WI38 (cell line): ENCODE measurements at regions not wholly inside any gene's neighbourhood (a gene's known extent, or its start where the extent isn't known, plus 50 kb on each side); places are given as distances from the start of the nearest gene placed in this dataset.

Experiments used
- H3K4me3 ChIP-seq: 2 replicates; pipeline ENCODE4 v1.5.1; 2011; ENCODE audit warnings: low read depth, mild to moderate bottlenecking, control low read depth, low read length
- CTCF ChIP-seq: IDR thresholded peaks from 2 replicates; pipeline ENCODE4 v1.5.1; 2012; ENCODE audit warnings: low read depth, mild to moderate bottlenecking, control low read depth, low read length

DNA sequence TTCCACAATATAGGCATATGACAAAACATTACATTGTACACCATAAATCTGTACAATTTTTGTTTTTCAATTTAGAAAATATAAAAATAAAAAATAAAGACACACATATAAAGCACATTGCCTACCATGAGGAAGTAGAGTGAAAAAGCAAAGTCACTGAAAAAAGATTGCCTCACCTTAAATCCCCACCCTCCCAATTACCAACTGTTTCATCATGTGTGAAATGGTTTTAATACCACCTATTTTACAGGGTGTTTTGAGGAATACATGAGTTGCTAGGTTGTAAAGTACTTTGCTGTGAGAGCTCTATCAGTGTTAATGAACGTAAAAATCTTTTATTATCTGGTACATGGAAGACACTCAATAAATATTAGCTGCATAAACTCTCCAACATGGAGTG lies 373.6 kb upstream of the NDST3 start:
- no peak overlapping the region for H3K4me3 ChIP-seq
- TF ChIP-seq CTCF, result no peak

GRCh38 chr4:117661091-117662072 lies 372.9 kb upstream of the NDST3 start:
- no peak overlapping the region for H3K4me3 ChIP-seq
- TF ChIP-seq CTCF, result no peak

DNA sequence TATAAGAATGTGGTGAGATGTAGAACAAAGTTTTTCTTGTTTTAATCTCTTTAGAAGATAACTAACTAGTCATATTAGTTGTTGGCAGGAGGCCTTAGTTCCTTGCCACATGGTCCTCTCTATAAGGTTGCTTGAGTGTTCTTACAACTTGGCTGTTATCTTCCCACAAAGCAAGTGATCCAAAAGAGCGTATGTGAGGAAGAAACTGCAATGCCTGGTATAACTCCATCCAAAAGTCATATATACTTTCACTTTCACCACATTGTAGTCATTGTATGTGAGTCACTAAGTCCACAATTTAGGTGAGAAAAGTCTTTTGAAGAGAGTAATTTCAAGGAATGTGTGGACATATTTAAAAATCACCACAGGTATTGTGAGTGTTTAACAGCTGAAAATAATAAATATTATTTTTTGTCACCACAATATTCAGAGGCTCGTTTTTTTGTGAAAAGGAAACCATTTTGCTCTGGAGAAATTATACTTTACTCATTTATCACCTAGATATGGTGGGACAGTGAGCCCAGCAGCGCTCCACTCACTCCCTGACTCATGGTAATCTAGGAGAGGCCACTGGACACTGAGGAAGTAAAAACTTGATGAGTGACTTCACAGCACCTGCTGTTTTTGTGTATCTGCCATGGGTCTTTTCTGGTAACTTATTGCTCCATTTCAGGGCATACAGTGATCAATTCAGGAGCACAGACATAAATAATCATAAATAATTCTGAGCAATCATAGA lies 369.4 kb upstream of the NDST3 start:
- no peak overlapping the region for H3K4me3 ChIP-seq
- TF ChIP-seq CTCF, result no peak

- H3K4me3 ChIP-seq, result no peak overlapping the region
- TF ChIP-seq CTCF, result no peak
Observed at GRCh38 chr4:117676153-117676552, 358.1 kb upstream of the NDST3 start.

DNA sequence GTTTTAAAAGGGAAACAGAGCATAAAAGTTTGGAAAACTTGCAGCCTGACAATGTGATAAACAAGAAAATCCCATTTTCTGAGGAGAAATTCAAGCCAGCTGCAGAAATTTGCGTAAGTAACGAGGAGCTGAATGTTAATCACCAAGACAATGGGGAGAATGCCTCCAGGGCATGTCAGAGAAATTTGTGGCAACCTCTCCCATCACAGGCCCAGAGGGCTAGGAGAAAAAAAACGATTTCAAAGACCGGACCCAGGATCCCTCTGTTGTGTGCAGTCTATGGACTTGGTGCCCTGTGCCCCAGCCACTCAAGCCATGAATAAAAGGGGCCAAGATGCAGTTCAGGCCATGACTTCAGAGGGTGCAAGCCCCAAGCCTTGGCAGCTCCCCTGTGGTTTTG lies 355.4 kb upstream of the NDST3 start:
- H3K4me3 ChIP-seq, result no peak overlapping the region
- TF ChIP-seq CTCF, result no peak

DNA sequence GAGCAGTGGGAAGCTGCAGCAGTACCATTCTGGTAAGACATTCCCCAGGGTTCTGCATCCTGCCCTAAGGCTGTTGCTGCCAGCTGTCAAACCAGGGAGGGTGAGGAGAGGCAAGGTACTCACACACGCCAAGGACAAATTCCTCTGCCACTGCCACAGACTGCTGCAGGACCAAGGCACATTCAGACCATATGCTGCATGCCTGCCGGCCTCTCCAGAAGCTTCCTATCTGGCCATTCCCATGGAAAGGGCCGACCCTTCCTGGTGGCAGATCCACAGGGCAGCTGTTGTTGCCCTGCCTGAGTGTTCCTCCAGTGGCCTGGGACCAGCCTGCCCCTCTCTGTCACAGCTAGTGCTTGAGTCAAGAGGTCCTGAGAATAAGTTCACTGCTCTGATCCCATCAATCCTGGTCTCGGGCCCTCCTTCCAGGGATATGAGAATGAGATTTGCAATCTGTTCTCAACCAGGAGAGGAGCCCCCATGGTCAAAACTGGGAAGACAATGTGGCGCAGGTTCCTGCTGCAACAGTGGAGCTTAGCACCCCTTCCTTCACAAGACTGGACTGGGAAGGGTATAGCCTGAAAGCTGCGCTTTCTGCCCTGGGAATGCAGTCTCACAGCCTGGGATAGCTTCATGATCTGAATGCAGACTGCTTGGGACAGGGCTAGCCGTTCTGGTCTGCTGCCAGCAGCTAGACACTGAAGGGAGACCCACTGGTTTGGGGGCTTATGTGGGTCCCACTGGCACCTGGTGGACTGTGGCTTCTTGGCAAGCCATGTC lies 342.5 kb upstream of the NDST3 start:
- H3K4me3 ChIP-seq, result no peak overlapping the region
- no peak for TF ChIP-seq CTCF
